ENCODE measurements at regions not wholly inside any gene's neighbourhood (a gene's known extent, or its start where the extent isn't known, plus 50 kb on each side); places are given as distances from the start of the nearest gene placed in this dataset.
"Not testable (repeated sequence)": the region's sequence is repeated elsewhere in the genome, so short reads cannot be mapped to it uniquely, and the experiment has no call there.

DNA sequence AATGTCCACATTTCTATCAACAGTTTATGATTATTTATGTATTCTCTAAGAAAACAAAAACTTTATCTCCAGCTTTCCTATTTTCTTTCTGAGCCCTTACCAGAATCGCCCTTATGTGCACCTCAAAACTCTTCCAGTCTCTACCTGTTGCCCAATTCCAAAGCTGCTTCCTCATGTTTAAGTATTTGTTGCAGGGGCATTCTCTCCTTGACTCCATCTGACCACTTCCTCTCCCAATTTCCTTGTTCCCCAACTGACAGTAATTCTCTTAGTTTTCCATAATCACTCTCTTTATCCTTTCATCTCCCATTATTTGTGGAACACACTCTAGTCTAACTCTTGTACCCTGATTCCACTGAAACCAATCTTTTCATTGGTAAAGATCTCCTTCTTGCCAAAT lies 105.4 kb upstream of the RBBP8 start:
- CTCF ChIA-PET, result interaction anchor here (1.5 kb wide), 1 partner anchor 97 kb away, joined by 3 read pairs; no protein-coding TSS in a partner anchor
- Histone ChIP-seq H3K4me1 (ENCODE audit: control insufficient read depth, insufficient read depth, low read length) (0 out of 2 replicates have a peak, but pooled peaks cover 3% of the 10 kb centered on the region), H3K79me2 (ENCODE audit: control insufficient read depth, insufficient read depth, low read length) (no peaks in the 10 kb centered on the region), H3K4me3 (no peak overlapping the region), H3K9me3 (replicated peaks; ENCODE audit: control insufficient read depth, insufficient read depth, low read length) (no peaks in the 10 kb centered on the region), H3K27ac (ENCODE audit: control insufficient read depth, insufficient read depth) (no peak overlapping the region), H3K36me3 (ENCODE audit: control insufficient read depth in 2 of 2, insufficient read depth in 2 of 2, low read length in 1 of 2) (no peaks in the 10 kb centered on the region), H4K20me1 (ENCODE audit: control insufficient read depth, insufficient read depth) (no peaks in the 10 kb centered on the region), H3K9ac (ENCODE audit: control insufficient read depth, insufficient read depth, low read length) (no peak overlapping the region), H2AFZ (ENCODE audit: control insufficient read depth, low read depth, low read length) (no peak overlapping the region), H3K4me2 (ENCODE audit: control insufficient read depth, insufficient read depth) (no peak overlapping the region), H3K27me3 (replicated peaks in 1 of 2; ENCODE audit: control insufficient read depth in 2 of 2, insufficient read depth in 2 of 2, low read length in 1 of 2) (no peaks in the 10 kb centered on the region)
- ATAC-seq (no peak), DNase-seq (ENCODE audit: low read depth, low spot score) (no peak), FAIRE-seq (no peak)
- intact Hi-C loops (cut with micrococcal nuclease; ENCODE audit: unreplicated experiment), result no loop called here
- POLR2A ChIA-PET, result no interaction called here
- BruUV-seq (replicated peaks), result no TSS peak
- SMC1A ChIA-PET (ENCODE audit: uncharacterized antibody, unreplicated experiment), result interaction anchor here (0.8 kb wide), 1 partner anchor 10 kb away, joined by 3 read pairs; no protein-coding TSS in a partner anchor
- 29% methylated on average over 1 of the region's 1 CpG for WGBS (ENCODE audit: insufficient coverage, insufficient replicate concordance, low lambda C conversion rate, missing lambda C conversion rate)
- TF ChIP-seq MEF2A (IDR thresholded peaks at IDR 0.05; ENCODE audit: insufficient read depth, low read depth, low read length) (no peak), MTA3 (IDR thresholded peaks at IDR 0.05; ENCODE audit: borderline replicate concordance, low read length) (no peak), GATAD2B (conservative IDR thresholded peaks at IDR 0.05; ENCODE audit: low read depth) (no peak)
- RAD21 ChIA-PET (ENCODE audit: unreplicated experiment), result interaction anchor here (0.6 kb wide), 1 partner anchor 29 kb away, joined by 4 read pairs; no protein-coding TSS in a partner anchor
- in situ Hi-C loops (cut with MboI), result no loop called here

DNA sequence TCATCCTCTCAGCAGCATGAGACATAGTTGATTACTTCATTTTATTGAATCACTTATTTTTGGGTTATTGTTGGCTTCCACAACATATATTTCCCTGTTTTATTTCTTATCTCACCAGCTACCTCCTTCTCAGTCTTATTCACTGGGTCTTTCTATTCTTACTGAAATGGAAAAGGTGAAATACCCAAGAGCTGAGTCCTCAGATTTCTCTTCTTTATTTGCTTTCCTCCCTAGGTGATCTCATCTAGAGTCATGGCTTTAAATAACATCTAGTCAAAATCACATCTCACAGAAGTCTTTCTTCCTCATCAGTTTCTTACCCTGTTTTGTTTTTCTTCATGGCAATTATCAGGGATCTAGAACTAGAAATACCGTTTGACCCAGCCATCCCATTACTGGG lies 105.0 kb upstream of the RBBP8 start:
- no peaks in the 10 kb centered on the region for H4K20me1 ChIP-seq (ENCODE audit: control insufficient read depth, insufficient read depth)
- 0% methylated on average over 1 of the region's 1 CpG for WGBS (ENCODE audit: insufficient coverage, insufficient replicate concordance, low lambda C conversion rate, missing lambda C conversion rate)
- no peaks in the 10 kb centered on the region for H3K79me2 ChIP-seq (ENCODE audit: control insufficient read depth, insufficient read depth, low read length)
- H3K27me3 ChIP-seq (replicated peaks in 1 of 2; ENCODE audit: control insufficient read depth in 2 of 2, insufficient read depth in 2 of 2, low read length in 1 of 2), result no peaks in the 10 kb centered on the region
- ChIA-PET SMC1A (ENCODE audit: uncharacterized antibody, unreplicated experiment) (no interaction called here), POLR2A (no interaction called here), RAD21 (ENCODE audit: unreplicated experiment) (interaction anchor here (0.6 kb wide), 1 partner anchor 30 kb away, joined by 4 read pairs; no protein-coding TSS in a partner anchor), CTCF (interaction anchor here (1.5 kb wide), 1 partner anchor 96 kb away, joined by 3 read pairs; no protein-coding TSS in a partner anchor)
- TF ChIP-seq SPI1 (IDR thresholded peaks at IDR 0.05; ENCODE audit: borderline replicate concordance, insufficient read depth, low read depth, low read length) (no peak), NR2C2 (IDR thresholded peaks at IDR 0.05; ENCODE audit: borderline replicate concordance, control insufficient read depth, insufficient read length, low read depth) (no peak), KDM1A (IDR thresholded peaks at IDR 0.05; ENCODE audit: borderline replicate concordance) (no peak), RCOR1 (conservative IDR thresholded peaks at IDR 0.05; ENCODE audit: low read depth, low read length) (no peak), MYB (IDR thresholded peaks at IDR 0.05; ENCODE audit: borderline replicate concordance, low read depth, low read length) (no peak), RELA (IDR thresholded peaks at IDR 0.05; ENCODE audit: borderline replicate concordance, partially characterized antibody) (no peak), RAD51 (IDR thresholded peaks at IDR 0.05) (no peak), ZNF384 (IDR thresholded peaks at IDR 0.05; ENCODE audit: borderline replicate concordance, low read depth, low read length) (no peak), MYC (IDR thresholded peaks at IDR 0.05; ENCODE audit: insufficient read depth, insufficient read length, insufficient replicate concordance, low read length, severe bottlenecking) (no peak)
- no peak overlapping the region for H3K9ac ChIP-seq (ENCODE audit: control insufficient read depth, insufficient read depth, low read length)
- no peaks in the 10 kb centered on the region for H3K9me3 ChIP-seq (replicated peaks; ENCODE audit: control insufficient read depth, insufficient read depth, low read length)
- intact Hi-C loops (cut with micrococcal nuclease; ENCODE audit: unreplicated experiment) (no loop called here), in situ Hi-C loops (cut with MboI) (no loop called here)
- H3K4me3 ChIP-seq, result no peak overlapping the region
- no peak overlapping the region for H3K27ac ChIP-seq (ENCODE audit: control insufficient read depth, insufficient read depth)
- 0 out of 2 replicates have a peak, but pooled peaks cover 1% of the 10 kb centered on the region for H3K4me1 ChIP-seq (ENCODE audit: control insufficient read depth, insufficient read depth, low read length)
- ATAC-seq, result no peak
- H3K36me3 ChIP-seq (ENCODE audit: control insufficient read depth in 2 of 2, insufficient read depth in 2 of 2, low read length in 1 of 2), result no peaks in the 10 kb centered on the region
- no peak for FAIRE-seq
- DNase-seq (ENCODE audit: low read depth, low spot score), result no peak
- no TSS peak for BruUV-seq (replicated peaks)
- no peak overlapping the region for H2AFZ ChIP-seq (ENCODE audit: control insufficient read depth, low read depth, low read length)
- no peak overlapping the region for H3K4me2 ChIP-seq (ENCODE audit: control insufficient read depth, insufficient read depth)

DNA sequence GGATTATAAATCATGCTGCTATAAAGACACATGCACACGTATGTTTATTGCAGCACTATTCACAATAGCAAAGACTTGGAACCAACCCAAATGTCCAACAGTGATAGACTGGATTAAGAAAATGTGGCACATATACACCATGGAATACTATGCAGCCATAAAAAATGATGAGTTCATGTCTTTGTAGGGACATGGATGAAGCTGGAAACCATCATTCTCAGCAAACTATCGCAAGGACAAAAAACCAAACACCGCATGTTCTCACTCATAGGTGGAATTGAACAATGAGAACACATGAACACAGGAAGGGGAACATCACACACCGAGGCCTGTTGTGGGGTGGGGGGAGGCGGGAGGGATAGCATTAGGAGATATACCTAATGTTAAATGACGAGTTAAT lies 104.5 kb upstream of the RBBP8 start:
- CTCF ChIA-PET; H3K4me2 ChIP-seq (ENCODE audit: control insufficient read depth, insufficient read depth); ATAC-seq; H3K9me3 ChIP-seq (replicated peaks; ENCODE audit: control insufficient read depth, insufficient read depth, low read length); H3K79me2 ChIP-seq (ENCODE audit: control insufficient read depth, insufficient read depth, low read length); intact Hi-C loops (cut with micrococcal nuclease; ENCODE audit: unreplicated experiment); DNase-seq (ENCODE audit: low read depth, low spot score); BruUV-seq (replicated peaks); H3K4me1 ChIP-seq (ENCODE audit: control insufficient read depth, insufficient read depth, low read length); H3K9ac ChIP-seq (ENCODE audit: control insufficient read depth, insufficient read depth, low read length); SMC1A ChIA-PET (ENCODE audit: uncharacterized antibody, unreplicated experiment); H3K27ac ChIP-seq (ENCODE audit: control insufficient read depth, insufficient read depth); H4K20me1 ChIP-seq (ENCODE audit: control insufficient read depth, insufficient read depth); H3K36me3 ChIP-seq (ENCODE audit: control insufficient read depth in 2 of 2, insufficient read depth in 2 of 2, low read length in 1 of 2); H3K4me3 ChIP-seq; H2AFZ ChIP-seq (ENCODE audit: control insufficient read depth, low read depth, low read length); POLR2A ChIA-PET; FAIRE-seq; RAD21 ChIA-PET (ENCODE audit: unreplicated experiment); H3K27me3 ChIP-seq (replicated peaks in 1 of 2; ENCODE audit: control insufficient read depth in 2 of 2, insufficient read depth in 2 of 2, low read length in 1 of 2); in situ Hi-C loops (cut with MboI): not testable (repeated sequence)
- 6% methylated on average over 3 of the region's 6 CpGs for WGBS (ENCODE audit: insufficient coverage, insufficient replicate concordance, low lambda C conversion rate, missing lambda C conversion rate)

All from GM12878 (cell line).